C4-2B (cell line): ENCODE measurements at regions not wholly inside any gene's neighbourhood (a gene's known extent, or its start where the extent isn't known, plus 50 kb on each side); places are given as distances from the start of the nearest gene placed in this dataset.

ENCODE experiments used
- ZFX ChIP-seq: fragments of 450-650 bp; IDR thresholded peaks from 2 replicates; pipeline ENCODE4 v1.6.1; 2017
- TF ChIP-seq, protein P1 (sequence below): fragments of 450-650 bp; conservative IDR thresholded peaks from 2 replicates; pipeline ENCODE4 v1.5.1; 2017; ENCODE audit warnings: mild to moderate bottlenecking

GRCh38 chr1:195773931-195774330 is 834.3 kb downstream of the KCNT2 start:
- TF ChIP-seq, protein P1, sequence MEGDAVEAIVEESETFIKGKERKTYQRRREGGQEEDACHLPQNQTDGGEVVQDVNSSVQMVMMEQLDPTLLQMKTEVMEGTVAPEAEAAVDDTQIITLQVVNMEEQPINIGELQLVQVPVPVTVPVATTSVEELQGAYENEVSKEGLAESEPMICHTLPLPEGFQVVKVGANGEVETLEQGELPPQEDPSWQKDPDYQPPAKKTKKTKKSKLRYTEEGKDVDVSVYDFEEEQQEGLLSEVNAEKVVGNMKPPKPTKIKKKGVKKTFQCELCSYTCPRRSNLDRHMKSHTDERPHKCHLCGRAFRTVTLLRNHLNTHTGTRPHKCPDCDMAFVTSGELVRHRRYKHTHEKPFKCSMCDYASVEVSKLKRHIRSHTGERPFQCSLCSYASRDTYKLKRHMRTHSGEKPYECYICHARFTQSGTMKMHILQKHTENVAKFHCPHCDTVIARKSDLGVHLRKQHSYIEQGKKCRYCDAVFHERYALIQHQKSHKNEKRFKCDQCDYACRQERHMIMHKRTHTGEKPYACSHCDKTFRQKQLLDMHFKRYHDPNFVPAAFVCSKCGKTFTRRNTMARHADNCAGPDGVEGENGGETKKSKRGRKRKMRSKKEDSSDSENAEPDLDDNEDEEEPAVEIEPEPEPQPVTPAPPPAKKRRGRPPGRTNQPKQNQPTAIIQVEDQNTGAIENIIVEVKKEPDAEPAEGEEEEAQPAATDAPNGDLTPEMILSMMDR: no peak
- TF ChIP-seq ZFX: no peak
